ENCODE measurements at regions not wholly inside any gene's neighbourhood (a gene's known extent, or its start where the extent isn't known, plus 50 kb on each side); places are given as distances from the start of the nearest gene placed in this dataset.

- no peaks in the 10 kb centered on the region for H3K36me3 ChIP-seq
- no peak for TF ChIP-seq CTCF (IDR thresholded peaks at IDR 0.05)
Observed at GRCh38 chr13:50461189-50461588, 382.3 kb downstream of the DLEU7 start.

GRCh38 chr13:50463719-50464118 lies 379.8 kb downstream of the DLEU7 start:
- DNase-seq: no peak
- Histone ChIP-seq H3K9me3 (no peaks in the 10 kb centered on the region), H3K27ac (no peak overlapping the region), H3K4me1 (peaks cover 0 to 25% (median 7%) of the 10 kb centered on the region in 9 donors), H3K27me3 (no peaks in the 10 kb centered on the region), H3K36me3 (no peaks in the 10 kb centered on the region), H3K4me3 (no peak overlapping the region)
- no peak for ATAC-seq
- no peak for TF ChIP-seq CTCF (IDR thresholded peaks at IDR 0.05)
- 96 to 97% methylated on average over 3 of the region's 3 CpGs for WGBS, 2 donors
- intact Hi-C loops (cut with DNase I): no loop called here

More at GRCh38 chr13:50461189-50461588, 382.3 kb downstream of the DLEU7 start:
- Histone ChIP-seq H3K27ac (no peak overlapping the region), H3K27me3 (no peaks in the 10 kb centered on the region), H3K4me3 (no peak overlapping the region), H3K4me1 (peaks cover 0 to 23% (median 6%) of the 10 kb centered on the region in 9 donors), H3K9me3 (no peaks in the 10 kb centered on the region)
- DNase-seq (no peak), ATAC-seq (no peak)
- 88 to 92% methylated on average over 3 of the region's 3 CpGs for WGBS, 2 donors
- intact Hi-C loops (cut with DNase I): no loop called here

GRCh38 chr13:50464349-50465251 lies 378.9 kb downstream of the DLEU7 start:
- H3K27ac ChIP-seq: no peak overlapping the region
- intact Hi-C loops (cut with DNase I): no loop called here
- no peak for ATAC-seq
- no peak for DNase-seq
- WGBS, 2 donors: 93 to 96% methylated on average over 10 of the region's 10 CpGs
- H3K4me1 ChIP-seq: peaks cover 0 to 27% (median 7%) of the 10 kb centered on the region in 9 donors
- no peaks in the 10 kb centered on the region for H3K27me3 ChIP-seq
- H3K4me3 ChIP-seq: no peak overlapping the region
- no peak for TF ChIP-seq CTCF (IDR thresholded peaks at IDR 0.05)
- H3K36me3 ChIP-seq: no peaks in the 10 kb centered on the region
- H3K9me3 ChIP-seq: no peaks in the 10 kb centered on the region

GRCh38 chr13:50466456-50466855 lies 377.0 kb downstream of the DLEU7 start:
- no peak for ATAC-seq
- 83 to 86% methylated on average over 6 of the region's 6 CpGs for WGBS, 2 donors
- no peak overlapping the region for H3K4me3 ChIP-seq

More at GRCh38 chr13:50466456-50466855, 377.0 kb downstream of the DLEU7 start:
- Histone ChIP-seq H3K36me3 (no peaks in the 10 kb centered on the region), H3K27ac (no peak overlapping the region), H3K4me1 (peaks cover 0 to 20% (median 6%) of the 10 kb centered on the region in 9 donors), H3K9me3 (no peaks in the 10 kb centered on the region), H3K27me3 (no peaks in the 10 kb centered on the region)
- intact Hi-C loops (cut with DNase I): no loop called here
- no peak for TF ChIP-seq CTCF (IDR thresholded peaks at IDR 0.05)
- DNase-seq: no peak
